ENCODE measurements at regions not wholly inside any gene's neighbourhood (a gene's known extent, or its start where the extent isn't known, plus 50 kb on each side); places are given as distances from the start of the nearest gene placed in this dataset.

DNA sequence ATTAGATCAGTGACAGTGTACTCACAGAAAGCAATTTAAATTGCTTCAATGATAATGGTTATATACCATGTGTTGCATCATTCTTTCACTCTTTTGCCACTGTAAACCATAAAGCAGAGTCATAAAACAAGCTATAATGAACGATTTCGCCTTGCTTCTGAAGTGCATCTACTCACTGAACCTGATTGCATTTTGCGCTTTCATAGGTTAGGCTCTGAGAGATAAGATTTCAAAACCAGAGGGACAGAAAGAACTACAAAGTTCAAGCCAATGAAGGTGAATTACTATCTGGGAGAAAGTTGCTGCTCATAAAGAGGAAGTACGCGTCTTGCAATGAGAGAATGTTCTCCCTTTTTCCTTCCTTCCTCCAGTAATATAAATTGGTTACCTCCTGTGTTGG, 412.7 kb downstream of the CETN3 start:
- TF ChIP-seq, protein P1, sequence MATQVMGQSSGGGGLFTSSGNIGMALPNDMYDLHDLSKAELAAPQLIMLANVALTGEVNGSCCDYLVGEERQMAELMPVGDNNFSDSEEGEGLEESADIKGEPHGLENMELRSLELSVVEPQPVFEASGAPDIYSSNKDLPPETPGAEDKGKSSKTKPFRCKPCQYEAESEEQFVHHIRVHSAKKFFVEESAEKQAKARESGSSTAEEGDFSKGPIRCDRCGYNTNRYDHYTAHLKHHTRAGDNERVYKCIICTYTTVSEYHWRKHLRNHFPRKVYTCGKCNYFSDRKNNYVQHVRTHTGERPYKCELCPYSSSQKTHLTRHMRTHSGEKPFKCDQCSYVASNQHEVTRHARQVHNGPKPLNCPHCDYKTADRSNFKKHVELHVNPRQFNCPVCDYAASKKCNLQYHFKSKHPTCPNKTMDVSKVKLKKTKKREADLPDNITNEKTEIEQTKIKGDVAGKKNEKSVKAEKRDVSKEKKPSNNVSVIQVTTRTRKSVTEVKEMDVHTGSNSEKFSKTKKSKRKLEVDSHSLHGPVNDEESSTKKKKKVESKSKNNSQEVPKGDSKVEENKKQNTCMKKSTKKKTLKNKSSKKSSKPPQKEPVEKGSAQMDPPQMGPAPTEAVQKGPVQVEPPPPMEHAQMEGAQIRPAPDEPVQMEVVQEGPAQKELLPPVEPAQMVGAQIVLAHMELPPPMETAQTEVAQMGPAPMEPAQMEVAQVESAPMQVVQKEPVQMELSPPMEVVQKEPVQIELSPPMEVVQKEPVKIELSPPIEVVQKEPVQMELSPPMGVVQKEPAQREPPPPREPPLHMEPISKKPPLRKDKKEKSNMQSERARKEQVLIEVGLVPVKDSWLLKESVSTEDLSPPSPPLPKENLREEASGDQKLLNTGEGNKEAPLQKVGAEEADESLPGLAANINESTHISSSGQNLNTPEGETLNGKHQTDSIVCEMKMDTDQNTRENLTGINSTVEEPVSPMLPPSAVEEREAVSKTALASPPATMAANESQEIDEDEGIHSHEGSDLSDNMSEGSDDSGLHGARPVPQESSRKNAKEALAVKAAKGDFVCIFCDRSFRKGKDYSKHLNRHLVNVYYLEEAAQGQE (IDR thresholded peaks at IDR 0.05; ENCODE audit: insufficient read depth in 1 of 2, low read depth in 2 of 2, low read length in 1 of 2): no peak
- TF ChIP-seq SIN3A (IDR thresholded peaks at IDR 0.05; ENCODE audit: borderline replicate concordance, insufficient read depth, low read depth, low read length) (no peak), TCF7L2 (IDR thresholded peaks at IDR 0.05; ENCODE audit: low read depth, low read length) (no peak)
- TF ChIP-seq, protein P2, sequence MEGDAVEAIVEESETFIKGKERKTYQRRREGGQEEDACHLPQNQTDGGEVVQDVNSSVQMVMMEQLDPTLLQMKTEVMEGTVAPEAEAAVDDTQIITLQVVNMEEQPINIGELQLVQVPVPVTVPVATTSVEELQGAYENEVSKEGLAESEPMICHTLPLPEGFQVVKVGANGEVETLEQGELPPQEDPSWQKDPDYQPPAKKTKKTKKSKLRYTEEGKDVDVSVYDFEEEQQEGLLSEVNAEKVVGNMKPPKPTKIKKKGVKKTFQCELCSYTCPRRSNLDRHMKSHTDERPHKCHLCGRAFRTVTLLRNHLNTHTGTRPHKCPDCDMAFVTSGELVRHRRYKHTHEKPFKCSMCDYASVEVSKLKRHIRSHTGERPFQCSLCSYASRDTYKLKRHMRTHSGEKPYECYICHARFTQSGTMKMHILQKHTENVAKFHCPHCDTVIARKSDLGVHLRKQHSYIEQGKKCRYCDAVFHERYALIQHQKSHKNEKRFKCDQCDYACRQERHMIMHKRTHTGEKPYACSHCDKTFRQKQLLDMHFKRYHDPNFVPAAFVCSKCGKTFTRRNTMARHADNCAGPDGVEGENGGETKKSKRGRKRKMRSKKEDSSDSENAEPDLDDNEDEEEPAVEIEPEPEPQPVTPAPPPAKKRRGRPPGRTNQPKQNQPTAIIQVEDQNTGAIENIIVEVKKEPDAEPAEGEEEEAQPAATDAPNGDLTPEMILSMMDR (IDR thresholded peaks at IDR 0.05): no peak
- intact Hi-C loops (cut with micrococcal nuclease; ENCODE audit: unreplicated experiment) (no loop called here), in situ Hi-C loops (cut with HindIII; ENCODE audit: low pct_unique_long_range_greater_than_20kb, low sequenced_read_pairs) (no loop called here)
- no peak for ATAC-seq
- POLR2A ChIA-PET: no interaction called here
- H3K9me3 ChIP-seq (ENCODE audit: control insufficient read depth, insufficient read depth, low read depth, low read length): no peaks in the 10 kb centered on the region
- no peak overlapping the region for H3K27ac ChIP-seq (ENCODE audit: low read length)
- CTCF ChIA-PET: no interaction called here
- no peak for DNase-seq (ENCODE audit: low read depth, low spot score)
- H3K27me3 ChIP-seq (ENCODE audit: control insufficient read depth, insufficient read depth, low read length): no peaks in the 10 kb centered on the region
- no peak overlapping the region for H3K4me3 ChIP-seq (ENCODE audit: low read depth in 2 of 2, low read length in 2 of 2)
- no peaks in the 10 kb centered on the region for H3K4me1 ChIP-seq (ENCODE audit: control insufficient read depth, insufficient read depth, low read length)
- no TSS peak for BruUV-seq (replicated peaks)
- no peaks in the 10 kb centered on the region for H3K36me3 ChIP-seq (ENCODE audit: control insufficient read depth, insufficient read depth, low read length)

GRCh38 chr5:89996335-89996734, 413.2 kb downstream of the CETN3 start:
- TF ChIP-seq TCF7L2 (IDR thresholded peaks at IDR 0.05; ENCODE audit: low read depth, low read length): no peak
- no peak for TF ChIP-seq SIN3A (IDR thresholded peaks at IDR 0.05; ENCODE audit: borderline replicate concordance, insufficient read depth, low read depth, low read length)
- TF ChIP-seq, protein P1 (IDR thresholded peaks at IDR 0.05; ENCODE audit: insufficient read depth in 1 of 2, low read depth in 2 of 2, low read length in 1 of 2): no peak
- TF ChIP-seq, protein P2 (IDR thresholded peaks at IDR 0.05): no peak
- TF ChIP-seq POLR2AphosphoS5 (IDR thresholded peaks at IDR 0.05; ENCODE audit: low read depth, low read length): no peak
- BruUV-seq (replicated peaks): no TSS peak
- in situ Hi-C loops (cut with HindIII; ENCODE audit: low pct_unique_long_range_greater_than_20kb, low sequenced_read_pairs) (no loop called here), intact Hi-C loops (cut with micrococcal nuclease; ENCODE audit: unreplicated experiment) (no loop called here)
- no peak for ATAC-seq
- H3K27ac ChIP-seq (ENCODE audit: low read length): no peak overlapping the region
- no peaks in the 10 kb centered on the region for H3K36me3 ChIP-seq (ENCODE audit: control insufficient read depth, insufficient read depth, low read length)
- H3K4me3 ChIP-seq (ENCODE audit: low read depth in 2 of 2, low read length in 2 of 2): no peak overlapping the region
- H3K4me1 ChIP-seq (ENCODE audit: control insufficient read depth, insufficient read depth, low read length): no peaks in the 10 kb centered on the region
- no peaks in the 10 kb centered on the region for H3K9me3 ChIP-seq (ENCODE audit: control insufficient read depth, insufficient read depth, low read depth, low read length)
- ChIA-PET CTCF (no interaction called here), POLR2A (no interaction called here)
- H3K27me3 ChIP-seq (ENCODE audit: control insufficient read depth, insufficient read depth, low read length): no peaks in the 10 kb centered on the region
- DNase-seq (ENCODE audit: low read depth, low spot score): no peak
